WTC11 (cell line): ENCODE measurements at regions not wholly inside any gene's neighbourhood (a gene's known extent, or its start where the extent isn't known, plus 50 kb on each side); places are given as distances from the start of the nearest gene placed in this dataset.
A peak's percentile ranks its signal among the peaks of the same experiment; 100 is the strongest.

Experiments
- ATAC-seq: fragments of 200-7000 bp; cut with Tn5 transposase; 2 replicates; pipeline ENCODE4 v1.10.0; 2021; ENCODE audit warnings: mild to moderate bottlenecking, moderate library complexity
- CTCF ChIA-PET: fragments of 300-600 bp; sonication (Branson Sonifier 250); formaldehyde crosslinking; loops from one replicate; lab custom pipeline; 2021; ENCODE audit warnings: antibody characterized with exemption; lab: Charles Lee
- POLR2A ChIA-PET: fragments of 350-600 bp; sonication (Branson Sonifier 250); formaldehyde crosslinking; loops from one replicate; lab custom pipeline; 2021; ENCODE audit warnings: antibody characterized with exemption; lab: Charles Lee
- DNase-seq: peaks from one replicate; pipeline ENCODE4 v3.0.0; 2021; ENCODE audit warnings: low spot score
- H3K27ac Mint-ChIP-seq: 2 replicates; pipeline ENCODE4 v1.8.0; 2021; ENCODE audit warnings: mixed read lengths
- H3K27me3 Mint-ChIP-seq: 2 replicates; pipeline ENCODE4 v1.8.0; 2021; ENCODE audit warnings: low read depth, mild to moderate bottlenecking, moderate library complexity, mixed read lengths
- H3K36me3 Mint-ChIP-seq: 2 replicates; pipeline ENCODE4 v1.8.0; 2021; ENCODE audit warnings: mixed read lengths
- H3K4me1 Mint-ChIP-seq: 2 replicates; pipeline ENCODE4 v1.8.0; 2022; ENCODE audit warnings: mixed read lengths
- H3K4me3 Mint-ChIP-seq: 2 replicates; pipeline ENCODE4 v1.8.0; 2021; ENCODE audit warnings: mild to moderate bottlenecking, moderate library complexity, mixed read lengths
- H3K9me3 Mint-ChIP-seq: 2 replicates; pipeline ENCODE4 v1.8.0; 2021; ENCODE audit warnings: mixed read lengths
- ATF2 ChIP-seq: sonication (generic); formaldehyde crosslinking; IDR thresholded peaks from 2 replicates; pipeline ENCODE4 v1.8.1; 2022; ENCODE audit warnings: low read depth, missing genetic modification reagents, borderline replicate concordance
- ATF3 ChIP-seq: sonication (generic); formaldehyde crosslinking; conservative IDR thresholded peaks from 2 replicates; pipeline ENCODE4 v1.8.1; 2022; ENCODE audit warnings: mild to moderate bottlenecking, missing genetic modification reagents
- CREB1 ChIP-seq: sonication (generic); formaldehyde crosslinking; IDR thresholded peaks from 2 replicates; pipeline ENCODE4 v1.8.0; 2023; ENCODE audit warnings: mild to moderate bottlenecking, missing genetic modification reagents
- EMX1 ChIP-seq: fragments of 250-450 bp; sonication (Bioruptor Pico); IDR thresholded peaks from 2 replicates; pipeline ENCODE4 v1.8.0; 2021; ENCODE audit warnings: mild to moderate bottlenecking
- ETV6 ChIP-seq: sonication (generic); formaldehyde crosslinking; IDR thresholded peaks from 2 replicates; pipeline ENCODE4 v1.8.1; 2022; ENCODE audit warnings: mild to moderate bottlenecking, missing genetic modification reagents
- FOXJ3 ChIP-seq: sonication (generic); formaldehyde crosslinking; IDR thresholded peaks from 2 replicates; pipeline ENCODE4 v1.9.0; 2021; ENCODE audit warnings: missing genetic modification reagents, mild to moderate bottlenecking, borderline replicate concordance
- FOXP4 ChIP-seq: sonication (generic); formaldehyde crosslinking; IDR thresholded peaks from 2 replicates; pipeline ENCODE4 v1.8.0; 2022; ENCODE audit warnings: mild to moderate bottlenecking, missing genetic modification reagents
- GRHL2 ChIP-seq: fragments of 250-450 bp; sonication (Bioruptor Pico); IDR thresholded peaks from 2 replicates; pipeline ENCODE4 v1.8.0; 2022; ENCODE audit warnings: mild to moderate bottlenecking, moderate library complexity; ENCODE audit not compliant: insufficient replicate concordance, severe bottlenecking
- IRF2 ChIP-seq: sonication (generic); formaldehyde crosslinking; IDR thresholded peaks from 2 replicates; pipeline ENCODE4 v1.8.0; 2022; ENCODE audit warnings: low read depth, missing genetic modification reagents, borderline replicate concordance
- JUN ChIP-seq: sonication (generic); formaldehyde crosslinking; IDR thresholded peaks from 2 replicates; pipeline ENCODE4 v1.8.0; 2023; ENCODE audit warnings: mild to moderate bottlenecking, missing genetic modification reagents
- KAT7 ChIP-seq: sonication (generic); formaldehyde crosslinking; IDR thresholded peaks from 2 replicates; pipeline ENCODE4 v1.8.1; 2023; ENCODE audit warnings: missing genetic modification reagents, mild to moderate bottlenecking, borderline replicate concordance
- MLX ChIP-seq: sonication (generic); formaldehyde crosslinking; IDR thresholded peaks from 2 replicates; pipeline ENCODE4 v1.8.1; 2023; ENCODE audit warnings: mild to moderate bottlenecking, missing genetic modification reagents, moderate library complexity
- MYBL2 ChIP-seq: sonication (generic); formaldehyde crosslinking; IDR thresholded peaks from 2 replicates; pipeline ENCODE4 v1.8.1; 2023; ENCODE audit warnings: mild to moderate bottlenecking, moderate library complexity, missing genetic modification reagents
- NFATC4 ChIP-seq: fragments of 250-450 bp; sonication (Bioruptor Pico); IDR thresholded peaks from 2 replicates; pipeline ENCODE4 v1.9.0; 2021; ENCODE audit warnings: mild to moderate bottlenecking
- NFE2L1 ChIP-seq: sonication (generic); formaldehyde crosslinking; IDR thresholded peaks from 2 replicates; pipeline ENCODE4 v1.8.1; 2023; ENCODE audit warnings: missing genetic modification reagents
- NR1H2 ChIP-seq: sonication (generic); formaldehyde crosslinking; IDR thresholded peaks from 2 replicates; pipeline ENCODE4 v1.9.0; 2021; ENCODE audit warnings: mild to moderate bottlenecking, moderate library complexity, missing genetic modification reagents
- NR2C2 ChIP-seq: sonication (generic); formaldehyde crosslinking; IDR thresholded peaks from 2 replicates; pipeline ENCODE4 v1.8.0; 2022; ENCODE audit warnings: mild to moderate bottlenecking, missing genetic modification reagents
- PRRX2 ChIP-seq: fragments of 250-450 bp; sonication (Bioruptor Pico); IDR thresholded peaks from 2 replicates; pipeline ENCODE4 v1.8.0; 2021; ENCODE audit warnings: mild to moderate bottlenecking
- TEAD1 ChIP-seq: sonication (generic); formaldehyde crosslinking; IDR thresholded peaks from 2 replicates; pipeline ENCODE4 v1.8.0; 2022; ENCODE audit warnings: mild to moderate bottlenecking, missing genetic modification reagents
- TEAD4 ChIP-seq: sonication (generic); formaldehyde crosslinking; IDR thresholded peaks from 2 replicates; pipeline ENCODE4 v1.8.0; 2022; ENCODE audit warnings: mild to moderate bottlenecking, missing genetic modification reagents
- TP53 ChIP-seq: sonication (generic); formaldehyde crosslinking; IDR thresholded peaks from 2 replicates; pipeline ENCODE4 v1.8.1; 2023; ENCODE audit warnings: mild to moderate bottlenecking, missing genetic modification reagents
- ZNF416 ChIP-seq: fragments of 250-450 bp; sonication (Bioruptor Pico); IDR thresholded peaks from 2 replicates; pipeline ENCODE4 v1.9.0; 2021; ENCODE audit warnings: mild to moderate bottlenecking, inconsistent platforms
- ZNF532 ChIP-seq: fragments of 250-450 bp; sonication (Bioruptor Pico); IDR thresholded peaks from 2 replicates; pipeline ENCODE4 v1.9.0; 2021; ENCODE audit warnings: mild to moderate bottlenecking, borderline replicate concordance

- DNase-seq (no peak), ATAC-seq (no peak)
- Mint-ChIP-seq H3K4me3 (no peak overlapping the region), H3K4me1 (peaks cover 9% of the 10 kb centered on the region), H3K36me3 (peaks cover 2% of the 10 kb centered on the region; the same call in 1 of the 2 replicates)
- POLR2A ChIA-PET, result no interaction called here
- no peak for TF ChIP-seq NFATC4 (CRISPR knock-in tag)
- no peak for TF ChIP-seq NFE2L1 (CRISPR knock-in tag)
- TF ChIP-seq ZNF532 (CRISPR knock-in tag), result no peak
- no peak for TF ChIP-seq GRHL2 (CRISPR knock-in tag)
- TF ChIP-seq TP53 (CRISPR knock-in tag), result no peak
- no peak for TF ChIP-seq NR1H2 (CRISPR knock-in tag)
- no peak for TF ChIP-seq ATF3 (CRISPR knock-in tag)
- no peak for TF ChIP-seq ZNF416 (CRISPR knock-in tag)
- TF ChIP-seq MYBL2 (CRISPR knock-in tag), result no peak
- TF ChIP-seq ATF2 (CRISPR knock-in tag), result no peak
- TF ChIP-seq IRF2 (CRISPR knock-in tag), result no peak
- TF ChIP-seq MLX, result no peak
- no peak for TF ChIP-seq FOXP4 (CRISPR knock-in tag)
- TF ChIP-seq KAT7, result no peak
- TF ChIP-seq TEAD4 (CRISPR knock-in tag), result no peak
- TF ChIP-seq, all 79 proteins: peak for 0
- H3K27me3 Mint-ChIP-seq, result no peaks in the 10 kb centered on the region
- no peak overlapping the region for H3K27ac Mint-ChIP-seq
- peaks cover 11% of the 10 kb centered on the region for H3K9me3 Mint-ChIP-seq
- CTCF ChIA-PET, result interaction anchor here (1.2 kb wide), 1 partner anchor 172 kb away, joined by 4 read pairs; no protein-coding TSS in a partner anchor
Observed at GRCh38 chr4:152217896-152218295, 318.0 kb downstream of the FBXW7 start.

GRCh38 chr4:152211936-152212653 is 323.8 kb downstream of the FBXW7 start:
- CTCF ChIA-PET, result no interaction called here
- H3K4me1 Mint-ChIP-seq, result peaks cover 19% of the 10 kb centered on the region
- DNase-seq, result no peak
- no peak for TF ChIP-seq EMX1 (CRISPR knock-in tag)
- no peak for TF ChIP-seq CREB1 (CRISPR knock-in tag)
- no peak for TF ChIP-seq TEAD1
- TF ChIP-seq ETV6 (CRISPR knock-in tag), result no peak
- TF ChIP-seq PRRX2 (CRISPR knock-in tag), result no peak
- TF ChIP-seq ZNF532 (CRISPR knock-in tag), result no peak
- TF ChIP-seq JUN (CRISPR knock-in tag), result no peak
- no peak for TF ChIP-seq FOXJ3 (CRISPR knock-in tag)
- no peak for TF ChIP-seq NR2C2 (CRISPR knock-in tag)

More at GRCh38 chr4:152211936-152212653, 323.8 kb downstream of the FBXW7 start:
- Mint-ChIP-seq H3K9me3 (peaks cover 11% of the 10 kb centered on the region), H3K4me3 (no peak overlapping the region), H3K27me3 (no peaks in the 10 kb centered on the region), H3K36me3 (peaks cover 2% of the 10 kb centered on the region; the same call in 1 of the 2 replicates), H3K27ac (no peak overlapping the region)
- POLR2A ChIA-PET, result no interaction called here
- peak; percentile 36; the same call in 1 of the 2 replicates for ATAC-seq
